ENCODE measurements at regions not wholly inside any gene's neighbourhood (a gene's known extent, or its start where the extent isn't known, plus 50 kb on each side); places are given as distances from the start of the nearest gene placed in this dataset.
A peak's percentile ranks its signal among the peaks of the same experiment; 100 is the strongest.

GRCh38 chr5:98416541-98416940, 356.9 kb upstream of the RGMB start:
- Histone ChIP-seq H3K27ac (no peak overlapping the region), H3K4me3 (no peak overlapping the region), H3K4me1 (no peaks in the 10 kb centered on the region), H3K27me3 (no peaks in the 10 kb centered on the region), H3K36me3 (no peaks in the 10 kb centered on the region), H3K9me3 (peaks cover 0 to 8% of the 10 kb centered on the region in 2 donors)
- intact Hi-C loops (cut with DNase I; ENCODE audit: low total_unique reads) = no loop called here
- no peak for TF ChIP-seq CTCF (IDR thresholded peaks at IDR 0.05)
- TF ChIP-seq POLR2AphosphoS5 (IDR thresholded peaks at IDR 0.05) = no peak
- no peak for TF ChIP-seq POLR2A (IDR thresholded peaks at IDR 0.05)
- DNase-seq (ENCODE audit: low spot score in 2 of 2) = no peak

- Histone ChIP-seq H3K4me3 (no peak overlapping the region), H3K27me3 (no peaks in the 10 kb centered on the region), H3K36me3 (no peaks in the 10 kb centered on the region), H3K27ac (no peak overlapping the region), H3K9me3 (peaks cover 0 to 8% of the 10 kb centered on the region in 2 donors), H3K4me1 (no peaks in the 10 kb centered on the region)
- no peak for DNase-seq (ENCODE audit: low spot score in 2 of 2)
- TF ChIP-seq POLR2AphosphoS5 (IDR thresholded peaks at IDR 0.05) = no peak
- no peak for TF ChIP-seq POLR2A (IDR thresholded peaks at IDR 0.05)
- TF ChIP-seq CTCF (IDR thresholded peaks at IDR 0.05) = no peak
- intact Hi-C loops (cut with DNase I; ENCODE audit: low total_unique reads) = no loop called here
These were observed 353.6 kb upstream of the RGMB start for GRCh38 chr5:98419825-98420224.

- no peak overlapping the region for H3K27ac ChIP-seq
- no peaks in the 10 kb centered on the region for H3K9me3 ChIP-seq
- H3K4me3 ChIP-seq = no peak overlapping the region
- TF ChIP-seq CTCF (IDR thresholded peaks at IDR 0.05) (no peak), POLR2AphosphoS5 (IDR thresholded peaks at IDR 0.05) (no peak), POLR2A (IDR thresholded peaks at IDR 0.05) (no peak)
- no peaks in the 10 kb centered on the region for H3K4me1 ChIP-seq
- intact Hi-C loops (cut with DNase I; ENCODE audit: low total_unique reads) = no loop called here
- DNase-seq (ENCODE audit: low spot score in 2 of 2) = no peak
- H3K36me3 ChIP-seq = no peaks in the 10 kb centered on the region
- H3K27me3 ChIP-seq = no peaks in the 10 kb centered on the region
These were observed 348.6 kb upstream of the RGMB start for GRCh38 chr5:98424681-98425450.

GRCh38 chr5:98425640-98426039, 347.8 kb upstream of the RGMB start:
- no peak overlapping the region for H3K4me3 ChIP-seq
- H3K9me3 ChIP-seq = no peaks in the 10 kb centered on the region
- intact Hi-C loops (cut with DNase I; ENCODE audit: low total_unique reads) = no loop called here
- H3K36me3 ChIP-seq = no peaks in the 10 kb centered on the region
- H3K27me3 ChIP-seq = no peaks in the 10 kb centered on the region
- H3K4me1 ChIP-seq = no peaks in the 10 kb centered on the region
- DNase-seq (ENCODE audit: low spot score in 2 of 2) = no peak
- no peak overlapping the region for H3K27ac ChIP-seq
- no peak for TF ChIP-seq CTCF (IDR thresholded peaks at IDR 0.05)
- TF ChIP-seq POLR2AphosphoS5 (IDR thresholded peaks at IDR 0.05) = no peak
- no peak for TF ChIP-seq POLR2A (IDR thresholded peaks at IDR 0.05)

- Histone ChIP-seq H3K4me1 (no peaks in the 10 kb centered on the region), H3K27ac (no peak overlapping the region), H3K9me3 (no peaks in the 10 kb centered on the region), H3K27me3 (no peaks in the 10 kb centered on the region), H3K4me3 (no peak overlapping the region), H3K36me3 (no peaks in the 10 kb centered on the region)
- intact Hi-C loops (cut with DNase I; ENCODE audit: low total_unique reads) = loop anchor here (2.0 kb wide), 1 partner anchor 44 kb away; no protein-coding TSS in a partner anchor
- DNase-seq (ENCODE audit: low spot score in 2 of 2) = peak in 1 of 2 donors; percentile 25
- TF ChIP-seq CTCF (IDR thresholded peaks at IDR 0.05) (no peak), POLR2AphosphoS5 (IDR thresholded peaks at IDR 0.05) (no peak), POLR2A (IDR thresholded peaks at IDR 0.05) (no peak)
These were observed 344.7 kb upstream of the RGMB start for GRCh38 chr5:98428806-98429205.
